GM18519 (cell line): ENCODE measurements at regions not wholly inside any gene's neighbourhood (a gene's known extent, or its start where the extent isn't known, plus 50 kb on each side); places are given as distances from the start of the nearest gene placed in this dataset.

Experiments
- ATAC-seq: cut with Tn5 transposase; IDR thresholded peaks from one replicate; pipeline ENCODE4 v1.9.1; 2021; ENCODE audit warnings: mild to moderate bottlenecking, moderate library complexity; ENCODE audit not compliant: unreplicated experiment, low FRiP score

DNA sequence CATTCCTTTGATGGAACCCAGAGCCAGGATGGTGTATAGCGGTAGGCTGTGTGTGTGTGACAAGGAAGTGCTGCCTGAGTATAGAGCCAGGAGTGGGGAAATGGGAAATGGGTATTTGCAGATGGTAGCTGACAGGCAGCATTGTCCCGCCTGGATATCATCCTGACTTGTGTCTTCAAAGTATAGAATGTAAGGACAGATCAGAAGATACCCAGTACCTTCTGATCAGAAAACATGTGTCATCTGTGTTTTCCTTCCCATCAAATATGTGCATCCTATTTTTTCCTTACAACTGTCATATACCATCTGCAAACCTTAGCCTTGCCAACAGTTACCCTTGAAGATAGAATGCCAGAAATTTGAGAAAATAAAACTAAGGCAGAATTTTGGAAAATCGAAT lies 146.2 kb upstream of the CBLB start:
- no peak for ATAC-seq

DNA sequence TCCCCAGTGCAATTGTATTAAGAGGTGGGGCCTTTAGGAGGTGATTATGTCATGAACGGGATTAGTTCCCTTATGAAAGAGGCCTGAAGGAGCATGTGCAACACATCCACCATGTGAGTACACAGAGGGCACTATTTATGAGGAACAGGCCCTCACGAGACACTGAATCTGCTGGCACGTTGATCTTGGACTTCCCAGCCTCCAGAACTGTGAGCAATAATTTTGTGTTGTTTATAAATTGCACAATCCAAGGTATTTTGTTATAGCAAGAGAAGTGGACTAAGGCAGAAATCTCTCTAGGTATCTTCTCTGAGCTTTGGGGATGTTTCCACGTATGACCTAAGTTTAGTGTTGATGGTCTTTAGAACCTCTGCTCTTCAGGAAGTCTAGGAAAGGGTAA lies 149.3 kb upstream of the CBLB start:
- ATAC-seq: no peak

DNA sequence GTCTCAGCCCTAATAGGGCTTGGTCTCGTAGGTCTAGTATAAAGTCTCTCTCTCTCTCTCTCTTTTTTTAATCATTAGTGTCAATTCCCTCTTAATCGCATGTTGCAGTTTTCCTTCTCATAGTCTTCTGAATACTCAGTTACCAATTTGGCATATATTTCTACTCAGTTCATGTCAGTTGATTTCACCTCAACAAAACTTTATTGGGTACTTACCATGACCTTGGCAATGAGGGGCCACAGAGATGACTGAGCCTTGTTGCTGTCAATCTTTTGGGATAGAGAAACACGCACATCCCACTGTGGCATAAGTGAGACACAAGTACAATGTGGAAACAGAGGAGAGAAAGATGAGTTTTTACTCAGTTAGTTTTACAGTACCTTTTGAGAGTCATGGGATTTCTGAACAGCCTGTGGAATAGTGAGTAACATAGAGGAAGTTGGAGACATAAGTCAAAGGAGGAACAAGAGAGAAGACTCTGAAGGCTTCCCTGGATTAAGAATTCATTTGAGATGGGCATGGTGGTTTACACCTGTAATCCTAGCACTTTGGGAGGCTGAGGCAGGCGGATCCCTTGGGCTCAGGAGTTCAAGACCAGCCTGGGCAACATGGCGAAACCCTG lies 150.2 kb upstream of the CBLB start:
- ATAC-seq: no peak

DNA sequence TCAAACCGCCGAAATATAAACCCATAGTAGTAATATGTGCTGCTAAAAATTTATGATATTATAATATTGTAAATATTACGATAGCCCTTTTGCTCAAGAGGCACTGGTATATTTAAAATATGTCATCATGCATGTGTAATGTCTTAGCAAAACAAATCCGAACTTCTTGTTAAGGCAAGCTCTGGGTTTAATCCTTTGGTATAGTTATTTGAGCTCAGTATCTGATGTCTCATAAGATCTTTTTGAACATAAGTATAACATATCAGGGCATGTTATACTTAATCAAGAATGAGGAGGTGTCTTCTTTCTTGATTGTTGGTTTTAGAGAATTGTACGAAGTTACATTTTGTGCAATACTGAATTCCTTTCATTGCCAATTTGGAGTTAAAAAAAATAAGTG lies 154.1 kb upstream of the CBLB start:
- ATAC-seq: no peak

DNA sequence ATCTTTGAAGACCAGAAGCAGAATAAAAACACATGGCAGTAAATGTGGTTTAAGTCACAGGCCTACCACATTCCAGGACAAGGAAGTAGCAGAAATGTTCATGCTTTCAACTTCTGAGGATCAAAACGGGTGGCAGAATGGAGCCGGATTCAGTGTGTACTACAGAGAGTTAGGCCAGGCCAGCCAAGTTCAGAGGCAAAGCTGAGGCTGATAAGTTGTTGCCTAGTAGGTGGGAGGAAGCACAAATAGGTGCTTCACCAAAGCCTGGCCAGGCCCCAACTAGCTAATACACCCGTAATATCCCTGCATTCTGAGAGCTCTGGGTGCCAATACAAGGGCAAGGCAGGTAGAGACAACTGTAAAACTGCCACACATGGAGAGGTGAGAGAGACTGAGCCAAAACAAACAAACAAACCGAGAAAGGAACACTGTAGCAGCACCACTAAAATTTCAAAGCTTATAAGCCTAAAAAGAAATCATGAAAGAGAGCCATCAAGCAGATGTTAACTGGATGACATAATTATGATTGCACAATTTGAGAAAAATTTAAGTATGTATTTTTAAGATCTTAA lies 156.4 kb upstream of the CBLB start:
- no peak for ATAC-seq

DNA sequence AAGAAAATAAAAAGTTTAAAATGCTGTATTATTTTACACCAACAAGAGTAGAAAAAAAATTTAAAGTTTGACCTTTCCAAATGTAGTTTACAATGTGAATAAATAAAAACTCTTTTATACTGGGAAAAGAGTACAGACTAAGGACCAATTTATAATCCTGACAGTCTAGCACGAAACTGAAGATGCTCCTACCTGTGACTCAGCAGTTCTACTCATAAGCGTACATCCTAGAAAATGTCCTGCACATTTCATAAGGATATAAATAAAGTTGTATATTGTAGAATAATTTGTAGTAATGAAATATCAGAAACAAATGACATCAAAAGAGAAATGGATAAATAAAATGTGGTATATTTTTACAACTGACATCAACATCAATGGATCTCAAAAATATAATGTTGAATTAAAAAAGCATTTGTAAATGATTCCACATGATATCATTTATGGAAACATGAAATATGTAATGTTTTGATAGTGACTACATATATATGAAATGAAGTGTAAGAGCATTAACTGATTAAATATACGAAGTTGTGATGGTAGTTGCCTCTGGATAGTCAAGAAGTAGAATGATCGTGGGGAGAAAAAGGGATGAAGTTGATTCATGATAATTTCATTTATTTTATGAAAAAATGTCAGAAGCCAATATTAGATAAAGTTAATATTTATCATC lies 161.3 kb upstream of the CBLB start:
- ATAC-seq: no peak

DNA sequence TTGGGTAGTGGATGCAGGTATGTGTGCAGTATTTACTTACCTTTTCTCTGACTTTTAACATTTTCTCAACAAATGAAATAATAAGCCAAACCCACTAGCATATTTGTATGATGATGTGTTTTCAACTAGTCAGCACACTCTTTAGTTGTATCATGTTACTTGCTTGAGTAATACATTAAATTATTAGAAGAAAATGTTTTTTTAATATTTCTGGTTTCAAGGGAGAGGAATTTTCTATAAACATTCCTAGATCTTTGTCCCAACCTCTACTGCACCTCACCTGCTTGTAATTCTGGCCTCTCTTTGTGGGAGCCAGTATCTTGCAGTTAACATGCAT lies 161.8 kb upstream of the CBLB start:
- no peak for ATAC-seq

DNA sequence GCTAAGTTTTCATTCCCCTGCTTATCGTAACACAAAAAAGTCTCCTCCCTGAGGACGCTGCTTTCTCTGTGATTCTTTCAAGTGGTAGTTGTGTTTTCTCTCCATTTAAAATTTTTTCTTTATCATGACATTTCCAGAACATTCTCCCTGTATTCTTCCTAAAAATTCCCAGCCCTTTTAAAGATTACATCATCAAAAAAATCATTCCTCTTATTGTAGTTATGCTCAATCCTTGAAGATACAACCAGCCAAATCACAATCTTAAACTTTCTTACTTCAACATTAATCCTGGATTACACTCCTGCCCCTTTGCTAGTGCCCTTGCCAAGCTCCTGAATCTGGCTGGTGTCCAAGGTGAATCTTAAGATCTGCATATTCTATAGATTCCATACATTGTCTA lies 163.7 kb upstream of the CBLB start:
- no peak for ATAC-seq

DNA sequence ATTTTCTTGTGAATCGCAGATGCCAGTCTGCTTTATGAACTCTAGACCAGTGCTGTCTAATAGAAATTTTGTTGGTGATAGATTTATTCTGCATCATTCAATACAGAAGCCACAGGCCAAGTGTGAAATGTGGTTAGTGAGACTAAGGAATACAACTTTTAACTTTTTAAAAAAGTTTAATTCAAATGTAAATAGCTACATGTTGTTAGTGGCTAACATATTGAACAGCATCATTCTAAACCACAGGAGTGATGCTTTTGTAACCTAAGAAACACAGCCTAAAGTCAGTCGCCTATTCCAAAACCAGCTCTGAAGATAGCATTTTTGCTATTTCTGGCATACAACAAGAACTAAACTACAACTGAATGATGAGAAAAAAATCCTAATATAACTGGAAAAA lies 164.8 kb upstream of the CBLB start:
- no peak for ATAC-seq

DNA sequence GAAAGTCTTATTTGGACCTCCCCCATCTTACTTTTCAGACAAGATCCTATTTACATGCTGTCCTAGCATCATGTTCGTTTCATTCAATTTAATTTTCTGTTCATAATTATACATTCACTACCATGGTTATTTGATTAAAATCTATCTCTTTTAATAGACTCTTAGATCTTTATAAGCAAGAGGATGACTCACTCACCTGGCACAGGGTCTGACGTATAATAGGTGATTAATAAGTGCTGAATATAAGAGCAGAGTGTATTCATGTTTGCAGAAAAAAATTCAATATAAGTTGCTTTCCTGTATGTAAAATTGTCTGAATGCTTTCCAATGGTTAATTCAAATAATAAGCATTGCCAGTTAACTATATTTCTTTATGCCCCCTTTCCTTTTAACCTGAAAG lies 165.5 kb upstream of the CBLB start:
- ATAC-seq: no peak

DNA sequence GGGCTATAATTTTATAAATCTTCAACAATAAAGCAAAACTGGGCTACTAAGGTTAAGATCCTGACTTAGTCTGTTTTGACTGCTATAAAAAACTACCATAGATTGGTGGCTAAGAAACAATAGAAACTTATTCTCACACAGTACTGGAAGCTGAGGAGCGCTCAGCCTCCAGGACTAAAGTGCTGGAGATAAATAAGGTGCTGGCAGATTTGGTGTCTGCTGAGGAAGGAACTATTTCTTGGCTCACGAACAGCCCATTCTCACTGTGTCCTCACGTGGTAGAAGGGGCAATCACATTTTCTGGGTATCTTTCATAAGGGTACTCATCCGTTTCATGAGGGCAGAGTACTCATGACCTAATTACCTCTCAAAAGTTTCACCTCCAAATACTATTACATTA lies 166.8 kb upstream of the CBLB start:
- no peak for ATAC-seq

DNA sequence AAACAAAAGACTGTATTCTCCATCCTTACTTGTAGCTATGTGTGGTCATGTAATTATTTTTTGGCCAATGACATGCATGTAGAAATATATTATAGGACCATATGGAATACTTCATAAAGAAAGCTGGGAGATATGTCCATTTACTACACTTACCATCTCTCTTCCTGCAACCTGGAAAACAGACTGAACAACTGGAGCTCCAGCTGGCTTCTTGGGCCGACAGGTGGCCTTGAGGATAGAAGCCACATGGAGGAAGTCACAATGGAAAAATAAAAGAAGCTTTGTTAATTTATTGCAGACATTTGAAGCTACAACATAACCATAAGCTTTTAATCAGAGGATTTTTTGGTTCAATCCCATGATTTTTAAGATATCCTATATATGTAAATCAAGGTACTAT lies 167.9 kb upstream of the CBLB start:
- no peak for ATAC-seq

DNA sequence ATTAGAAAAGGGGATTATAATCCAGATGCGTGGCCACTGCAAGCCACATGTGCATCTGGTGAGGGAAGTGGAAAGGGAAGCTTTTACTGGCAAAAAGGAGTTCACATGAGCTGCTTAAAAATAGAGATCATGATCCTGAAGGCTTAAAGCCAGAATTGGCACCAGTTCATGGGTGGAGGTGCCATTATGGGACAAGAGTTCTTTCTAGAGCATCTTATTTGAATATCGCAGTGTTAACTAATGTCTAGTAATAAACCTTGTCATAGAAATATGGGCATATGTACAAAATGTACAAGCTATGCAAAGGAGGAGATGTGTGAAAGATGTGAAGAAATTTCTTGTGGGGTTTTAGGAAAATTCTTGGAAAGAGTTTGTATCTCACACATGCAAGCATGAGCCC lies 178.4 kb upstream of the CBLB start:
- no peak for ATAC-seq

DNA sequence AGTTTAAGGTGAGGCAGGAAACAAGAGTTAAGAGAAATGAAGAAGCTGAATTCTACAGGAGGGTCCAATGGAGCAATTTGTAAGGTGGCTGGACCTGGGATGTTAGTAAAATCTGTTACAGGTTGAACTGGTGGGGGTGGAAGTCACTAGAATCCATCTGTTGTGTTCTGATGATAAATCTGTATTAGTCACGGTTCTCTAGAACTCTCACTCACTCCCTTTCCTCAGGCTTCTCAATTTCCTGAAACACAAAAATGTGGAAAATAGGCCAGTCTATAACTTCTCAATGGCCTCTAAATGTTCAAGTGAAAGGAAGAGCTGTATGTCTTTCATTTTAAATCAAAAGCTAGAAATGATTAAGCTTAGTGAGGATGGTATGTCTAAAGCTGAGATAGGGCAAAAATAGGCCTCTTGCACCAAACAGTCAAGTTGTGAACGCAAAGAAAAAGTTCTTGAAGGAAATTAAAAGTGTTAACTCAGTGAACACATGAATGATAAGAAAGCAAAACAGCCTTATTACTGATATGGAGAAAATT lies 180.2 kb upstream of the CBLB start:
- ATAC-seq: no peak

DNA sequence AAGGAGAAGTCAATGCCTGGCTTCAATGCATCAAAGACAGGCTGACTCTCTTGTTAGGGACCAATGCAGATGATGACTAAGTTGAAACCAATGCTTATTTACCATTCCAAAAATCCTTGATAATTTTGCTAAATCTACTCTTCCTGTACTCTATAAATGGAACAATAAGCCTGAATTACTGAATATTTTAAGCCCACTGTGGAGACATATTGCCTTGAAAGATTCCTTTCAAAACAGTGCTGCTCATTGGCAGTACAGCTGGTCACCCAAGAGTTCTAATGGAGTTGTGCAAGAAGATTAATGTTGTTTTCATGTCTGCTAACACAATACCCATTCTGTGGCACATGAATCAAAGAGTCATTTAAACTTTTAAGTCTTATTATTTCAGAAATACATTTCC lies 181.0 kb upstream of the CBLB start:
- ATAC-seq: no peak

DNA sequence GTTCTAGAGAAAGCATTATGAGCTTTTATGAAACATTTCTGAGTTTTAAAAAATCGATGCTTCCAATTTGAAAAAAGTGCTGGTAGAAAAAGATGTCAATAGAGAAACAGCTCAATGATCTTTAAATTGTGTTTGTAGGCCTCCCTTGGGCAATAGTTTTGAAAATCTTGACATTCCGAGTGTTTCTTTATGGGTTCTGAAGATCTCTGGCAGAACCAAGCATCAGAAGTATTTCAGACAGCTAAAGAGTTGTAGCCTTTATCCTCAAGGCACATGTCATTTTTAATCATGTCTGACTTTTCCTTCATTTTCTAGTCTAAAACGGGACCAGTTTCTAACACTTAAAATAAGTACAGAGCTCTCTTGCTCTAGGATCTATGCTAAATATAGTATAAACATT lies 188.1 kb upstream of the CBLB start:
- ATAC-seq: no peak

DNA sequence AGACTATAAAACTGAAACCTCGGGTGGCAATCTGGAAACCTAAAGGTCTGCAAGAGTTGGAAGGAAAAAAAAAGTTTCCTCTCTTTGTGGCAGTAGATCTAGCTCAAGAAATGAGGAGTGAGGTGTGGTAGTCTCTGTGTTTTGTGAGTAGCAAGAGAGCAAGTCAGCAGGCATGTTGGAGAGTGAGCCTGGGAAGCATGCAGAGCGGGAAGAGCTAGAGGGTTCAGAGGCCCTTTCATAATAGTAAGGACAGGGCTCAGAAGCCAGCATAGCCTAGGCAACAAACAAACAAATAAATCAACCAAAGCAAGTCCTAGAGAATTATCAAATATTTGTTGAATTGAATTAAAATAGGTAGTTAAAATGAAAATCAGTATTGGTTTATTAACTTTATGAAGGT lies 189.7 kb upstream of the CBLB start:
- ATAC-seq: no peak

DNA sequence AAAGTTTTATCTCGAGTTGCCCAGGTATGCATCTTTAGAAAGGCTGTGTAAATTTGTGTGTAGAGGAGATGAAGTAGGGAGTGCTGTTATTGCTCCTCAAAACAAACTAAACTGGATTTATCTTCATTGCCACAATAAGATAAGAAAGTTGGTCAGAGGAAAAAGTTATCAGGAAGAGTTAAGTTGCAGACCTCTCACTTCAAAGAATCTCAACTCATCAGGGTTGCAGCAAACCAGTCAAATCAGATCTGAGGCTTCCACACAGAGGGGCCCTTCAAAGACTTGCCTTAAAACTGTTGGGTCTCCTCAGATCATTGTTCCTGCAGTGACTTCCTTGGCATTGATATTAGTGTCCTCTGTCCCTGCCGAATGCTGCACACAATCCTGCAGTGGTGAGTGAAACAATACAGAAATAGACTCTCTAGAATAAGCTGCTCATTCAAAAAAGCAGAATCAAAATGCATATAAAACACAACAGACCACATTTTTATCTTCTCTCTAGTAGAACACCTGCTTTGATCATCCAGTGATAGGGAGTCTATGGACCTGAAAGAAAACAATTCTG lies 191.2 kb upstream of the CBLB start:
- ATAC-seq: no peak

DNA sequence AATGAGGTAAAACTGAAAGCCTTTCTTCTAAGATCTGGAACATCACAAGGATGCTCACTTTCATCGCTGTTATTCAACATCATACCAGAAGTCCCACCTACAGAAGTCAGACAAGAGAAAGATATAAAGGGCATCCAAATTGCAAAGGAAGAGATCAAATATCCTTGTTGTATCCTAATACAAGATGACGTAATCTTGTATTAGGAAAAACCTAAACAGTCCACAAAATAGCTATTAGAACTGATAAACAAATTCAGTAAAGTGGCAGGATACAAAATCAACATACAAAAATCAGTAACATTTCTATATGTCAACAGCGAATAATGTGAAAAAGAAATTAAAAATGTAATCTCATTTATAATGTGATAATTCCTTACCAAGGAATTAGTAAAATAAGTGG lies 195.1 kb upstream of the CBLB start:
- ATAC-seq: no peak

DNA sequence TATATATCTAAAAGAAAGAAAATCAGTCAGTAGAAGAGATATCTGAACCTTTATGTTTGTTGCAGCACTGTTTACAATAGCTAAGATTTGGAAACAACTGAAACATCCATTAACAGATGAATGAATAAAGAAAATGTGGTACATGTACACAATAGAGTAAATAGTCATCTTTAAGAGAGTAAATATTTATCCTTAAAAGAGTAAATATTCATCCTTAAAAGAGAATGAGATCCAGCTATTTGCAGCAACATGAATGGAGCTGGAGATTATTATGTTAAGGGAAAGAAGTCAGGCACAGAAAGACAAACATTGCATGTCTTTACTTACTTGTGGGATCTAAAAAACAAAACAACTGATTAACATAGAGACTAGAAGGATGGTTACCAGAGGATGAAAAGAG lies 197.0 kb upstream of the CBLB start:
- ATAC-seq: no peak

DNA sequence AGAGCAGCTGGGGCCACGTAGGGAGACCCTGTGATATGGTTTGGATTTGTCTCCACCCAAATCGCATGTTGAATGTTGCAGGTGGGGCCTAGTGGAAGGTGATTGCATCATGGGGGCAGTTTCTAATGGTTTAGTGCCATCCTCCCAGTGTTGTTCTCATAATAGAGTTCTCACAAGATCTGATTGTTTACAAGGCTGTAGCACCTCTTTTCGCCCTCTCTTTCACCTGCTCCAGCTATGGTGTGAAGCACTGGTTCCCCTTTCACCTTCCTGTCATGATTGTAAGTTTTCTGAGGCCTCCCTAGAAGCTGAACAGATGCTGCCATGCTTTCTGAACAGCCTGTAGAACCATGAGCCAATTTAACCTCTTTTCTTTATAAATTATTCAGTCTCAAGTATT lies 198.9 kb upstream of the CBLB start:
- ATAC-seq: no peak

DNA sequence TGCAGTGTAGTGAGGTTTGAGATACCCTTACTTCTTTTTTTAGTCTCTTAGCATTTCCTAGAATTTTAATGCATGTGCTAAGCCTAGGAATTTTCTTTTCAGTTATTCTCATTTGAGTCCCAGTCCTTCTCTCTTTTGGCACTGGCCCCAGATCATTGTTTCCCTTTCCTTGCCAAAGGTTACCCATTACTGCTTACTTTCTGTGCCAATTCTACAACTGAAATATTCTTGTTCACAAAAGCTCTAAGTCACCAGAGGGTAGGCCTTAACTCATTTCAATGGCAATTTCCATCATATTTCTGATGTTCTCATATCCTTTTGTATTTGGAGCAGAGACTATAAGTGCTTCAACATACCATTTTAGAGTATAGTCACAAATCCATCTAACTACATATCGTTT lies 199.6 kb upstream of the CBLB start:
- no peak for ATAC-seq
